Liver (tissue), 7 donors: ENCODE measurements at regions not wholly inside any gene's neighbourhood (a gene's known extent, or its start where the extent isn't known, plus 50 kb on each side); places are given as distances from the start of the nearest gene placed in this dataset.

ENCODE experiments used
- DNase-seq: peaks from one replicate; pipeline ENCODE4 v3.0.0-alpha.2; 2017; ENCODE audit warnings: low spot score
- H3K27ac ChIP-seq, 2 donors: one replicate each; pipeline ENCODE4 v1.7.0; 2013; ENCODE audit warnings: inconsistent platforms in 2 of 2, low read length in 2 of 2, control low read depth in 1 of 2, low read depth in 1 of 2, mild to moderate bottlenecking in 1 of 2
- H3K27me3 ChIP-seq, 4 donors: one replicate each; pipeline versions ENCODE4 v1.6.1 to v1.7.0; 2013; ENCODE audit warnings: low read length in 3 of 4, inconsistent platforms in 1 of 4, mild to moderate bottlenecking in 1 of 4, moderate library complexity in 1 of 4; ENCODE audit not compliant: control insufficient read depth in 4 of 4, insufficient read depth in 4 of 4
- H3K36me3 ChIP-seq, 4 donors: one replicate each; pipeline versions ENCODE4 v1.6.1 to v1.7.0; 2013; ENCODE audit warnings: low read length in 3 of 4, mild to moderate bottlenecking in 3 of 4, low read depth in 1 of 4, moderate library complexity in 1 of 4; ENCODE audit not compliant: control insufficient read depth in 4 of 4, insufficient read depth in 3 of 4
- H3K4me1 ChIP-seq, 4 donors: one replicate each; pipeline versions ENCODE4 v1.6.1 to v1.7.0; 2013; ENCODE audit warnings: low read length in 3 of 4, mild to moderate bottlenecking in 3 of 4, moderate library complexity in 1 of 4; ENCODE audit not compliant: control insufficient read depth in 4 of 4, insufficient read depth in 4 of 4
- H3K4me3 ChIP-seq, 3 donors: one replicate each; pipeline versions ENCODE4 v1.6.1 to v1.7.0; 2013; ENCODE audit warnings: low read length in 3 of 3, control low read depth in 1 of 3, low read depth in 1 of 3, mild to moderate bottlenecking in 1 of 3
- H3K9ac ChIP-seq, 2 donors: one replicate each; pipeline ENCODE4 v1.7.0; 2013; ENCODE audit warnings: low read length in 2 of 2, mild to moderate bottlenecking in 2 of 2, moderate library complexity in 2 of 2, control low read depth in 1 of 2, low read depth in 1 of 2
- H3K9me3 ChIP-seq, 4 donors: one replicate each; pipeline versions ENCODE4 v1.6.1 to v1.7.0; 2013; ENCODE audit warnings: low read length in 3 of 4; ENCODE audit not compliant: control insufficient read depth in 4 of 4
- CTCF ChIP-seq: fragments of 150-350 bp; IDR thresholded peaks from 2 replicates; pipeline ENCODE4 v1.5.1; 2017; ENCODE audit warnings: improper control_type of control experiment, low read depth, low read length; ENCODE audit not compliant: missing input control
- EGR1 ChIP-seq, 2 donors: IDR thresholded peaks; 2 replicates each; pipeline ENCODE4 v1.6.1; 2016 to 2018; ENCODE audit warnings: antibody characterized with exemption in 2 of 2, low read depth in 2 of 2
- FOXA1 ChIP-seq: IDR thresholded peaks from 2 replicates; pipeline ENCODE4 v1.6.1; 2016; ENCODE audit warnings: antibody characterized with exemption
- FOXA2 ChIP-seq: IDR thresholded peaks from 2 replicates; pipeline ENCODE4 v1.6.1; 2016; ENCODE audit warnings: antibody characterized with exemption
- GABPA ChIP-seq, 2 donors: IDR thresholded peaks in 1 of 2; conservative IDR thresholded peaks in 1 of 2; 2 replicates each; pipeline ENCODE4 v1.6.1; 2016; ENCODE audit warnings: antibody characterized with exemption in 2 of 2, mild to moderate bottlenecking in 1 of 2, moderate library complexity in 1 of 2
- HNF4A ChIP-seq, 2 donors: conservative IDR thresholded peaks; 2 replicates each; pipeline ENCODE4 v1.6.1; 2016; ENCODE audit warnings: antibody characterized with exemption in 2 of 2, mild to moderate bottlenecking in 2 of 2
- HNF4G ChIP-seq: IDR thresholded peaks from 2 replicates; pipeline ENCODE4 v1.6.1; 2016; ENCODE audit warnings: antibody characterized with exemption
- JUND ChIP-seq, 2 donors: IDR thresholded peaks; 2 replicates each; pipeline ENCODE4 v1.6.1; 2016; ENCODE audit warnings: antibody characterized with exemption in 2 of 2
- MAX ChIP-seq: IDR thresholded peaks from 2 replicates; pipeline ENCODE4 v1.6.1; 2016; ENCODE audit warnings: antibody characterized with exemption
- NR2F2 ChIP-seq: IDR thresholded peaks from 2 replicates; pipeline ENCODE4 v1.6.1; 2016; ENCODE audit warnings: antibody characterized with exemption
- RAD21 ChIP-seq, 2 donors: IDR thresholded peaks; 2 replicates each; pipeline ENCODE4 v1.6.1; 2016; ENCODE audit warnings: antibody characterized with exemption in 2 of 2, mild to moderate bottlenecking in 2 of 2
- REST ChIP-seq: IDR thresholded peaks from 2 replicates; pipeline ENCODE4 v1.6.1; 2016; ENCODE audit warnings: antibody characterized with exemption, mild to moderate bottlenecking
- RXRA ChIP-seq, 2 donors: IDR thresholded peaks; 2 replicates each; pipeline ENCODE4 v1.6.1; 2017 to 2018; ENCODE audit warnings: antibody characterized with exemption in 2 of 2, mild to moderate bottlenecking in 1 of 2
- SP1 ChIP-seq: IDR thresholded peaks from 2 replicates; pipeline ENCODE4 v1.6.1; 2018; ENCODE audit warnings: antibody characterized with exemption, mild to moderate bottlenecking
- TAF1 ChIP-seq: conservative IDR thresholded peaks from 2 replicates; pipeline ENCODE4 v1.6.1; 2016; ENCODE audit warnings: antibody characterized with exemption, mild to moderate bottlenecking
- YY1 ChIP-seq: IDR thresholded peaks from 2 replicates; pipeline ENCODE4 v1.6.1; 2016; ENCODE audit warnings: antibody characterized with exemption, mild to moderate bottlenecking
- ZBTB33 ChIP-seq: IDR thresholded peaks from 2 replicates; pipeline ENCODE4 v1.6.1; 2016; ENCODE audit warnings: antibody characterized with exemption
- donor health status: healthy.
- donor health status: healthy.
- donor health status: healthy.
- donor health status: healthy.

GRCh38 chr10:64379898-64380297 is 858.7 kb downstream of the REEP3 start:
- Histone ChIP-seq H3K9ac (no peak overlapping the region), H3K4me1 (no peaks in the 10 kb centered on the region), H3K9me3 (no peaks in the 10 kb centered on the region), H3K27ac (no peak overlapping the region), H3K4me3 (no peak overlapping the region), H3K27me3 (no peaks in the 10 kb centered on the region), H3K36me3 (no peaks in the 10 kb centered on the region)
- TF ChIP-seq TAF1: no peak
- no peak for TF ChIP-seq FOXA2
- TF ChIP-seq MAX: no peak
- TF ChIP-seq GABPA (IDR thresholded peaks at IDR 0.05 in 1 of 2, conservative IDR thresholded peaks at IDR 0.05 in 1 of 2): no peak
- no peak for TF ChIP-seq EGR1 (IDR thresholded peaks at IDR 0.05; ENCODE audit: low read depth in 2 of 2)
- TF ChIP-seq JUND (IDR thresholded peaks at IDR 0.05): no peak
- no peak for TF ChIP-seq ZBTB33
- TF ChIP-seq YY1: no peak
- TF ChIP-seq HNF4G: no peak
- TF ChIP-seq RAD21 (IDR thresholded peaks at IDR 0.05): peak; percentile 87 to 92
- no peak for TF ChIP-seq SP1
- TF ChIP-seq CTCF: peak; percentile 60
- TF ChIP-seq HNF4A (conservative IDR thresholded peaks at IDR 0.05): peak in 1 of 2 donors; percentile 3
- no peak for DNase-seq

GRCh38 chr10:64385355-64385754 is 864.2 kb downstream of the REEP3 start:
- H3K27me3 ChIP-seq: no peaks in the 10 kb centered on the region
- H3K27ac ChIP-seq: no peak overlapping the region
- H3K4me1 ChIP-seq: no peaks in the 10 kb centered on the region
- TF ChIP-seq EGR1 (IDR thresholded peaks at IDR 0.05; ENCODE audit: low read depth in 2 of 2) (no peak), JUND (IDR thresholded peaks at IDR 0.05) (no peak), NR2F2 (no peak), SP1 (no peak), GABPA (IDR thresholded peaks at IDR 0.05 in 1 of 2, conservative IDR thresholded peaks at IDR 0.05 in 1 of 2) (no peak), FOXA1 (no peak), ZBTB33 (no peak), RXRA (IDR thresholded peaks at IDR 0.05) (no peak), HNF4A (conservative IDR thresholded peaks at IDR 0.05) (no peak), REST (no peak)
- no peak for DNase-seq
- no peak overlapping the region for H3K9ac ChIP-seq
- H3K4me3 ChIP-seq: no peak overlapping the region
- H3K36me3 ChIP-seq: no peaks in the 10 kb centered on the region
- H3K9me3 ChIP-seq: no peaks in the 10 kb centered on the region
